Endothelial cell (in vitro differentiated cells): ENCODE measurements at regions not wholly inside any gene's neighbourhood (a gene's known extent, or its start where the extent isn't known, plus 50 kb on each side); places are given as distances from the start of the nearest gene placed in this dataset.

ENCODE experiments used
- DNase-seq: peaks from one replicate; pipeline ENCODE4 v3.0.0; 2021; ENCODE audit warnings: low spot score
- H3K27ac Mint-ChIP-seq: one replicate; pipeline ENCODE4 v1.8.0; 2021; ENCODE audit warnings: mixed read lengths, inconsistent platforms; ENCODE audit not compliant: unreplicated experiment
- H3K27me3 Mint-ChIP-seq: one replicate; pipeline ENCODE4 v1.8.0; 2021; ENCODE audit warnings: mild to moderate bottlenecking, moderate library complexity, mixed read lengths, inconsistent platforms; ENCODE audit not compliant: unreplicated experiment
- H3K36me3 Mint-ChIP-seq: one replicate; pipeline ENCODE4 v1.8.0; 2021; ENCODE audit warnings: mild to moderate bottlenecking, low read depth, mixed read lengths, inconsistent platforms; ENCODE audit not compliant: unreplicated experiment
- H3K4me1 Mint-ChIP-seq: one replicate; pipeline ENCODE4 v1.8.0; 2021; ENCODE audit warnings: mild to moderate bottlenecking, mixed read lengths, inconsistent platforms; ENCODE audit not compliant: unreplicated experiment
- H3K4me3 Mint-ChIP-seq: one replicate; pipeline ENCODE4 v1.8.0; 2021; ENCODE audit warnings: mild to moderate bottlenecking, mixed read lengths, inconsistent platforms; ENCODE audit not compliant: unreplicated experiment
- H3K9me3 Mint-ChIP-seq: one replicate; pipeline ENCODE4 v1.8.0; 2021; ENCODE audit warnings: mixed read lengths, inconsistent platforms; ENCODE audit not compliant: unreplicated experiment
- TF ChIP-seq, protein P1 (sequence below): fragments of 200-600 bp; sonication (generic); IDR thresholded peaks from one replicate; pipeline ENCODE4 v1.5.0; 2021; ENCODE audit warnings: antibody characterized with exemption; ENCODE audit not compliant: unreplicated experiment

DNA sequence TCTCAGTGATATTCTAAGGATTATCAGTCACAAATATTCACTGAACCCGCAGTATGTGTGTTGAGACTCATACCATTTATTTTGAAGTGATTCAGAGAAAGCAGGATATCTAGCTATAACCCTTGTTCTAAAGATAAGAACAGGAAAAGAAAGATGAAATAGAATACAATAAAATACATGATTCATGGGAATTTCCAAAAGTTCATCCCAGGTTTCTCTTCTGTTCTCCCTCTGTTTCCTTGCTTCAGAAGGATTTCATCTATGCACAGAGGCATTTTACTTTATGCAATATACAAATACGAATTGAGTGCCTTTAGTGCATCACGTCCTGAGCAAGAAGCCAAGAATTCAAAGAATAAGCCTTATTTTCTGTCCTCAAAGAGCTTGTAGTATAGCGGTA, 274.4 kb upstream of the GPC6 start:
- no peak overlapping the region for H3K27ac Mint-ChIP-seq
- H3K4me1 Mint-ChIP-seq: no peaks in the 10 kb centered on the region
- DNase-seq: no peak
- no peaks in the 10 kb centered on the region for H3K36me3 Mint-ChIP-seq
- H3K4me3 Mint-ChIP-seq: no peak overlapping the region
- TF ChIP-seq, protein P1, sequence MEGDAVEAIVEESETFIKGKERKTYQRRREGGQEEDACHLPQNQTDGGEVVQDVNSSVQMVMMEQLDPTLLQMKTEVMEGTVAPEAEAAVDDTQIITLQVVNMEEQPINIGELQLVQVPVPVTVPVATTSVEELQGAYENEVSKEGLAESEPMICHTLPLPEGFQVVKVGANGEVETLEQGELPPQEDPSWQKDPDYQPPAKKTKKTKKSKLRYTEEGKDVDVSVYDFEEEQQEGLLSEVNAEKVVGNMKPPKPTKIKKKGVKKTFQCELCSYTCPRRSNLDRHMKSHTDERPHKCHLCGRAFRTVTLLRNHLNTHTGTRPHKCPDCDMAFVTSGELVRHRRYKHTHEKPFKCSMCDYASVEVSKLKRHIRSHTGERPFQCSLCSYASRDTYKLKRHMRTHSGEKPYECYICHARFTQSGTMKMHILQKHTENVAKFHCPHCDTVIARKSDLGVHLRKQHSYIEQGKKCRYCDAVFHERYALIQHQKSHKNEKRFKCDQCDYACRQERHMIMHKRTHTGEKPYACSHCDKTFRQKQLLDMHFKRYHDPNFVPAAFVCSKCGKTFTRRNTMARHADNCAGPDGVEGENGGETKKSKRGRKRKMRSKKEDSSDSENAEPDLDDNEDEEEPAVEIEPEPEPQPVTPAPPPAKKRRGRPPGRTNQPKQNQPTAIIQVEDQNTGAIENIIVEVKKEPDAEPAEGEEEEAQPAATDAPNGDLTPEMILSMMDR: no peak
- H3K27me3 Mint-ChIP-seq: no peaks in the 10 kb centered on the region
- no peaks in the 10 kb centered on the region for H3K9me3 Mint-ChIP-seq

- TF ChIP-seq, protein P1: no peak
- H3K27me3 Mint-ChIP-seq: no peaks in the 10 kb centered on the region
- DNase-seq: no peak
- no peak overlapping the region for H3K27ac Mint-ChIP-seq
- no peaks in the 10 kb centered on the region for H3K36me3 Mint-ChIP-seq
- no peak overlapping the region for H3K4me3 Mint-ChIP-seq
- H3K9me3 Mint-ChIP-seq: no peaks in the 10 kb centered on the region
- no peaks in the 10 kb centered on the region for H3K4me1 Mint-ChIP-seq
These were observed 271.9 kb upstream of the GPC6 start for GRCh38 chr13:92954746-92955145.

- H3K27ac Mint-ChIP-seq: no peak overlapping the region
- H3K9me3 Mint-ChIP-seq: peaks cover 9% of the 10 kb centered on the region
- no peak overlapping the region for H3K4me3 Mint-ChIP-seq
- no peaks in the 10 kb centered on the region for H3K27me3 Mint-ChIP-seq
- no peaks in the 10 kb centered on the region for H3K4me1 Mint-ChIP-seq
- no peaks in the 10 kb centered on the region for H3K36me3 Mint-ChIP-seq
- TF ChIP-seq, protein P1: no peak
- DNase-seq: no peak
These were observed 266.8 kb upstream of the GPC6 start for GRCh38 chr13:92959790-92960189.

DNA sequence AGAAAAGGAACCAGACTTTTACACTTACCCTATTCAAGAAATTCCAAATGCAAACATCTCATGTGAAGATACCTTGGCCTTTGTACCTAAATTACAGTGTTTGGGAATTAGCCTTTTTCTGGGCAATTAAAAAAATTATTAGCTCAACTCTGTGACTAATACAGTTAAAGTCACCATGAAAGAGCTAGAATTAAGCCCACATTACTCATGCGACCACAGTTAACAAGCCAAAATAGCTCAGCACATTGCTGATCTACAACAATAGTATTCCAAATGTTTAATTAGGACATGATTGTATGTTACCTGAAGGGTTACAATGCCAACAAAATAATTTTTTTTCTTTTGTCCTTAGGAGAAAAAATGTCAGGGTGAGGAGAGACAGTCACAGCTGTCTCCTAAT, 263.6 kb upstream of the GPC6 start:
- TF ChIP-seq, protein P1: no peak
- Mint-ChIP-seq H3K9me3 (peaks cover 9% of the 10 kb centered on the region), H3K4me1 (no peaks in the 10 kb centered on the region), H3K27me3 (no peaks in the 10 kb centered on the region), H3K36me3 (no peaks in the 10 kb centered on the region), H3K4me3 (no peak overlapping the region), H3K27ac (no peak overlapping the region)
- no peak for DNase-seq

DNA sequence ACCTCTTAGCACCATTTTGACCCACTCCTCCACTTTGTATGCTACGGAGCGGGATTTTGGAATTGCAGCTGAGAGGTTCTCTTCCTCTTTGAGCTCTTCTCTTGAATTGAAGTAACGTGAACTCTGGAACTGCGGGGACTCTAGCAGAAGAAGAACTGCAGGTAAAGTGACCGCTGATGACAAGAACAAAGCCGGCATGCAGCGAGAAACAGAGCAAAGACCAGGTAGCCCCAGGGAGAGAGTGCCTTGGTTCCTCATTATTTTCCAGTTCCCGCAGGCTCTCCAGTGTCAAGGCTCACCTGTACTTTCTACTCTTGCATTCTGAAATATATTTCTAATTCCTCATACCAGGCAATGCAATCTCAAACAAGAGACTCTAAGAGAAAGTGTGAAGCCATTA, 260.3 kb upstream of the GPC6 start:
- DNase-seq: no peak
- H3K36me3 Mint-ChIP-seq: no peaks in the 10 kb centered on the region
- TF ChIP-seq, protein P1: no peak
- H3K27ac Mint-ChIP-seq: no peak overlapping the region
- H3K9me3 Mint-ChIP-seq: peaks cover 3% of the 10 kb centered on the region
- no peak overlapping the region for H3K4me3 Mint-ChIP-seq
- no peaks in the 10 kb centered on the region for H3K27me3 Mint-ChIP-seq
- no peaks in the 10 kb centered on the region for H3K4me1 Mint-ChIP-seq
